Fibroblast of lung (primary cell): ENCODE measurements at regions not wholly inside any gene's neighbourhood (a gene's known extent, or its start where the extent isn't known, plus 50 kb on each side); places are given as distances from the start of the nearest gene placed in this dataset.

Experiments used
- DNase-seq, 2 donors: peaks; one replicate each; pipeline versions ENCODE4 v3.0.0 to v3.0.0-alpha.2; 2010; ENCODE audit warnings: low read depth in 2 of 2
- H2AFZ ChIP-seq: 2 replicates; pipeline ENCODE4 v1.5.1; 2012; ENCODE audit warnings: low read length, control low read depth, inconsistent platforms
- H3K27ac ChIP-seq: 2 replicates; pipeline ENCODE4 v1.5.1; 2011; ENCODE audit warnings: low read length, control low read depth; ENCODE audit not compliant: insufficient read depth
- H3K27me3 ChIP-seq: 2 replicates; pipeline ENCODE4 v1.5.1; 2011; ENCODE audit warnings: mild to moderate bottlenecking, low read length; ENCODE audit not compliant: control insufficient read depth, insufficient read depth
- H3K36me3 ChIP-seq: 2 replicates; pipeline ENCODE4 v1.5.1; 2011; ENCODE audit warnings: low read length; ENCODE audit not compliant: control insufficient read depth, insufficient read depth
- H3K4me1 ChIP-seq: 2 replicates; pipeline ENCODE4 v1.5.1; 2011; ENCODE audit warnings: low read length; ENCODE audit not compliant: control insufficient read depth, insufficient read depth; ENCODE audit errors: extremely low read depth
- H3K4me2 ChIP-seq: 2 replicates; pipeline ENCODE4 v1.5.1; 2011; ENCODE audit warnings: low read length, control low read depth; ENCODE audit not compliant: insufficient read depth; ENCODE audit errors: extremely low read depth
- H3K4me3 ChIP-seq, 4 experiments: fragments of 200-600 bp in 1 of 4; sonication (generic) in 1 of 4; replicated peaks in 1 of 4; 2 replicates each; pipeline ENCODE4 v1.5.1; 2011 to 2016; ENCODE audit warnings: low read length in 4 of 4, low read depth in 3 of 4, mild to moderate bottlenecking in 3 of 4, control low read depth in 2 of 4, inconsistent platforms in 1 of 4, mixed read lengths in 1 of 4; ENCODE audit not compliant: insufficient read depth in 1 of 4; ENCODE audit errors: control extremely low read depth in 1 of 4
- H3K79me2 ChIP-seq: 2 replicates; pipeline ENCODE4 v1.5.1; 2012; ENCODE audit warnings: mild to moderate bottlenecking, low read length, inconsistent platforms; ENCODE audit not compliant: control insufficient read depth, insufficient read depth
- H3K9ac ChIP-seq: 2 replicates; pipeline ENCODE4 v1.5.1; 2011; ENCODE audit warnings: mild to moderate bottlenecking, low read length, control low read depth; ENCODE audit not compliant: insufficient read depth
- H3K9me3 ChIP-seq: 2 replicates; pipeline ENCODE4 v1.5.1; 2012; ENCODE audit warnings: low read depth, low read length; ENCODE audit not compliant: control insufficient read depth, insufficient read depth
- H4K20me1 ChIP-seq: 2 replicates; pipeline ENCODE4 v1.5.1; 2011; ENCODE audit warnings: low read length; ENCODE audit not compliant: control insufficient read depth, insufficient read depth; ENCODE audit errors: extremely low read depth
- CTCF ChIP-seq, 2 donors: IDR thresholded peaks in 1 of 2; conservative IDR thresholded peaks in 1 of 2; 1 replicate in 1 of 2; 2 replicates in 1 of 2; pipeline ENCODE4 v1.5.1; 2011 to 2012; ENCODE audit warnings: low read length in 2 of 2, control low read depth in 1 of 2, inconsistent platforms in 1 of 2, low read depth in 1 of 2, mild to moderate bottlenecking in 1 of 2
- EZH2 ChIP-seq: IDR thresholded peaks from 2 replicates; pipeline ENCODE4 v1.5.1; 2012; ENCODE audit warnings: low read length, control low read depth, mild to moderate bottlenecking; ENCODE audit errors: missing control alignments

DNA sequence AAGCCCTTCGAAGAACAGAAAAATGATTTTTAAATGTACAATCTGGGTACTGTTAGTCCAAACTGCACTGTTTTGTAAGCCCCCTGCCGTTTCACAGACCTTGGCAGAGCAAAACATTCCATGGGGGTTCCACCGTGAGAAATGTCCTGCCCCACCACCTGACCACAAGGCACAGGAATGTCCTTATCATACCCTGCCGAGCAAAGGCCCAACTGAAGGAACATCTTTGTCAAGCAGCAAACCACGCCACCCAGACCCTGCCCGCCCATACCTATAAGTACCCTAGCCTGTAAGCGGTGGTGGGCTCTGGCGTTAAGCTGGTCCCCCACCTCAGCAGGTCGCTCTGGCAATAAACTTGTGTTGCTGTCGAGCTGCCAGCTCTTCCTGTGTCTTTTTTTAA, 181.6 kb upstream of the PZP start:
- H3K36me3 ChIP-seq, result no peaks in the 10 kb centered on the region
- no peak overlapping the region for H2AFZ ChIP-seq
- H3K27me3 ChIP-seq, result no peaks in the 10 kb centered on the region
- no peaks in the 10 kb centered on the region for H3K9me3 ChIP-seq
- H3K27ac ChIP-seq, result no peak overlapping the region
- no peak overlapping the region for H3K9ac ChIP-seq
- no peak for DNase-seq
- TF ChIP-seq CTCF (conservative IDR thresholded peaks at IDR 0.05 in 1 of 2, IDR thresholded peaks at IDR 0.05 in 1 of 2; ENCODE audit: low read depth in 1 of 2, low read length in 2 of 2), result no peak
- no peak for TF ChIP-seq EZH2
- no peaks in the 10 kb centered on the region for H3K79me2 ChIP-seq
- no peaks in the 10 kb centered on the region for H3K4me1 ChIP-seq
- H3K4me2 ChIP-seq, result no peak overlapping the region
- no peak overlapping the region for H3K4me3 ChIP-seq
- no peaks in the 10 kb centered on the region for H4K20me1 ChIP-seq

- no peaks in the 10 kb centered on the region for H3K4me1 ChIP-seq
- no peak overlapping the region for H2AFZ ChIP-seq
- no peaks in the 10 kb centered on the region for H3K9me3 ChIP-seq
- H3K9ac ChIP-seq, result no peak overlapping the region
- no peaks in the 10 kb centered on the region for H3K79me2 ChIP-seq
- no peak for DNase-seq
- H3K4me3 ChIP-seq, result no peak overlapping the region
- no peaks in the 10 kb centered on the region for H3K27me3 ChIP-seq
- no peak overlapping the region for H3K4me2 ChIP-seq
- H4K20me1 ChIP-seq, result no peaks in the 10 kb centered on the region
- H3K36me3 ChIP-seq, result no peaks in the 10 kb centered on the region
- H3K27ac ChIP-seq, result no peak overlapping the region
- TF ChIP-seq EZH2, result no peak
- TF ChIP-seq CTCF (conservative IDR thresholded peaks at IDR 0.05 in 1 of 2, IDR thresholded peaks at IDR 0.05 in 1 of 2; ENCODE audit: low read depth in 1 of 2, low read length in 2 of 2), result no peak
Measured at GRCh38 chr12:9388379-9388778, 180.2 kb upstream of the PZP start.

DNA sequence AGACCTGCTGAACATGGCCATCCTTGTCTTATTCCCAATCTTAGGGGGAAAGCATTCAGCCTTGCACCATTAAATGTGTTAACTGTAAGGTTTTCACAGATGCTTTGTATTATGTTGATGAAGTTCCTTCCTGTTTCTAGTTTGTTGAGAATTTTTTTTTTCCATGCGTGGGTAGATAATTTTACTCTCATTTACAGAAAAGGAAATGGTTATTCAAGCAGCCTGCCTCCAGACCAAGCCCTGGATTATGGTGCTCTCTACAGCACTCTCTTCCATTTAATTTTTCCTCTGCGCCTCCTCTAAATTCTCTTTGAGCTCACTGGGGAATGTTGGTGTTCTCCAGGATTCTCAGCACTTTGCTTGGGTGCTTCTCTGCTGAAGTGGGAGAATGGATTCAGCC, 179.3 kb upstream of the PZP start:
- no peak for TF ChIP-seq EZH2
- no peak for TF ChIP-seq CTCF (conservative IDR thresholded peaks at IDR 0.05 in 1 of 2, IDR thresholded peaks at IDR 0.05 in 1 of 2; ENCODE audit: low read depth in 1 of 2, low read length in 2 of 2)
- Histone ChIP-seq H2AFZ (no peak overlapping the region), H3K36me3 (no peaks in the 10 kb centered on the region), H3K27ac (no peak overlapping the region), H3K79me2 (no peaks in the 10 kb centered on the region), H3K27me3 (no peaks in the 10 kb centered on the region), H3K9me3 (no peaks in the 10 kb centered on the region), H3K4me3 (no peak overlapping the region), H3K4me1 (no peaks in the 10 kb centered on the region), H4K20me1 (no peaks in the 10 kb centered on the region), H3K9ac (no peak overlapping the region), H3K4me2 (no peak overlapping the region)
- DNase-seq, result no peak
